GM18498 (cell line): ENCODE measurements at regions not wholly inside any gene's neighbourhood (a gene's known extent, or its start where the extent isn't known, plus 50 kb on each side); places are given as distances from the start of the nearest gene placed in this dataset.
"Not testable (repeated sequence)": the region's sequence is repeated elsewhere in the genome, so short reads cannot be mapped to it uniquely, and the experiment has no call there.

Source experiments
- ATAC-seq: cut with Tn5 transposase; IDR thresholded peaks from one replicate; pipeline ENCODE4 v1.9.1; 2021; ENCODE audit warnings: mild to moderate bottlenecking, moderate library complexity; ENCODE audit not compliant: unreplicated experiment

DNA sequence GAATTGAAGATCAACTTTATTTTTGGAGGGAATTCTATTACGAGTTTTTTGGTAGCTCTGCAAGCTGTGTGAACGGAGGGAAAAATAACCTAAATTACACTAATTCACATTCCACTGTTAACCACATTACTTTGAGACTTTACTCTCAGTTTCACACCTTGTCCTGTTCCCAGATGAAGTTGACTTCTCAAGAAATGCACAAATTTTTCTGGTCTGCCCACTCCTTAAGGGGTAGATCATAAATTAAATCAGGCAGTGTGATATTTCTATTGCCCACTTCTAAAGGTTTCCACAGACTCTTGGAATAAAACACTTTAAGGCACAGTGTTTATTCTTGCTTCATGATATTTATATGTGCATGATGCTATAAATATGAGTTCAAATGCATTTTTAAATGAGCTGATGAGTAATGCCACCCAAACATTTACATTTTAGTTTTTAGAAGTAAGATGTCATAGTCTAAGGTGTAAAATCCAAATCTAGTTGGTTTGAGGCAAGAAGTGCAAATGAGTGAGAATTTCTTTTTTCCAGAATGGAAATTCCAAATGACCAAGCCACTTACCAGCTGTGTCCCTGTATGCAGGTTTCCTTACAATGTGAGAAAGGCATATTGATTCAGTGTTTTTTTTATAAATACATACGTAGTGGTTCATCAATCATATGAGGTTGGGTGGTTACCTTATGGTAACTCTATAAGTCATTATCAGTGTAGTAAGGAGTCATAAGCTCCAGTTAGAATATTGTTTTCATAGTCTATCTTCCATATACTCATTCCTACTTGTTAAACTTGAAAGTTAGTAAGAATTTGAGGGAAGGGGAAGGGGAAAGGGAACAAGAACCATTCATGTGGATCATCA, 437.7 kb upstream of the MEF2C start:
- no peak for ATAC-seq

DNA sequence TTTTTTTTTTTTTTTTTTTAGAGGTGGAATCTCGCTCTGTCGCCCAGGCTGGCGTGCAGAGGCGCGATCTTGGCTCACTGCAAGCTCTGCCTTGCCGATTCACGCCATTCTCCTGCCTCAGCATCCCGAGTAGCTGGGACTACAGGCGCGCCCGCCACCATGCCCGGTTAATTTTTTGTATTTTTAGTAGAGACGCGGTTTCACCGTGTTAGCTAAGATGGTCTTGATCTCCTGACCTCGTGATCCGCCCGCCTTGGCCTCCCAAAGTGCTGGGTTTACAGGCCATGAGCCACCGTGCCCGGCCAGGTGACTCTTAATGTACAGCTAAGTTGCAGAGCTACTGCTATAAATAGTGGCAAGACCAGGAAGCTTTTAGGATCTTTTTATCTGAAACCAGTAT, 434.9 kb upstream of the MEF2C start:
- not testable (repeated sequence) for ATAC-seq

DNA sequence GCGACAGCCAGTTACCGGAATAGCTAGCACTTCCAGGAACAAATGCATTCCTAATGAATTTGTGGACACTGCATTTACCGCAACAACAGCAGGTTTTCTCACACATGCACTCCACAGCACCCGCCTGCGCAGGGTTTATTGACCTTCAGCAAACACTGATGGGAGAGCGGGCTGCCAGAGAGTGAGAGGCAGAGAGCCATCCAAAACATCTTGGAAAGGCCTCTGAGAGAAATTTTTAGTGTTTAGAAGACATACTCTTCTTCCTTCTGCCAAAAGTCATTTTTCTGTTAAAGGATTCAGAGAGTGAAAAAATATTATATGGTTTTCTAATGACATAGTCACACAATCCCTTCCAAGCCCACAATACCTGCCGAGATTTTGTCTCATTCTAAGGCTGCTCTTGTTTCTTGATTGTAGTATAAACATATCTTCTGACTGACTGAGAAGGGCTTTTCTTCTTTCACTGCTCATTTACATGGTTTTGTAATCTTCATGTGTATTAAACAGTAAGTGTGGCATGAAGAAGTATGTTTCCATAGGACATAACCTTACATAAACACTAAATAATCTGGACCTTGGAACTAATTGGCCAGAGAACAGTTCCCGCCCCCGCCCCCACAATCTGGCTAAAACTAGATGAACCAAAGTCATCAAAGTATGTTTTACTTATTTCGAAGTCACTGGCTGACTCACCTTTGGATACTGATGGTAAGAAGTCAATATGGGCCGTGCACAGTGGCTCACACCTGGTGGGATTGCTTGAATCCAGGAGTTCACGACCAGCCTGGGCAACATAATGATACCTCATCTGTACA, 432.5 kb upstream of the MEF2C start:
- no peak for ATAC-seq

DNA sequence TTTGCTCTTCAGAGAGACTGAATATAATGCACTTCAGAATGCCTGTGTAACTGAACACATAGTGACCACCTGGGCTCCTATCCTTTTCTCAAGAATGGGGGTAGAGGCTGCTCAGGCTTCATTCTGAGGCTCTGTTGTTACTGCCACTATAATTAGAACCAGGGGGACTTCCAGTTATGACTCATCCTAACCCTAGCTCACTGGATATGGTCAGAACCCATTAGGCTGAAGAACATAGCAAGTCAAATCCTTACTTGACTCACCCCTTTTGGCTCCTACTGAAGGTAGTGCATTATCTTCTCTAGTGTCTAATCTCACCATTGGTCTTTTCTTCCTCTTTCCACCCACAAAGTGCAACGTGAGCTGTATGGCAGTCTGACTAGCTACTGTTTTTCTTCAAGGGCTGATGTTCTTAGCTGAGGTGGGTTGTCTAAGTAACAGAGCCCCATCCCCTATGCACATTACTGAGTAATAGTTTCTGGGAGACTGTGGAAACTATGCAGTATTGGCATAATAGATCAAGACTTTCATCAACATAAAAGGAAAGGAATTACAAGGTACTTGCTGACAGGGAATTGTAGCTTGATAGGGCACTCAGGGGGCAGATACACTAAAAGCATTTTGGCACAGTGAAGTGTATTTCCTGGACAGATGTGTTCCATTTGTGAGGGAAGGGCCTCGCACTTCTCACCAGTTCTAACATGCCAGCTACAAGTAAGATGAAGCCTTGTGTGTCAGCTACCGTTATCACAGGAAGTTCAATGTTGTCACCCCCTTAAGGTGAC, 431.0 kb upstream of the MEF2C start:
- ATAC-seq = peak; percentile 96

DNA sequence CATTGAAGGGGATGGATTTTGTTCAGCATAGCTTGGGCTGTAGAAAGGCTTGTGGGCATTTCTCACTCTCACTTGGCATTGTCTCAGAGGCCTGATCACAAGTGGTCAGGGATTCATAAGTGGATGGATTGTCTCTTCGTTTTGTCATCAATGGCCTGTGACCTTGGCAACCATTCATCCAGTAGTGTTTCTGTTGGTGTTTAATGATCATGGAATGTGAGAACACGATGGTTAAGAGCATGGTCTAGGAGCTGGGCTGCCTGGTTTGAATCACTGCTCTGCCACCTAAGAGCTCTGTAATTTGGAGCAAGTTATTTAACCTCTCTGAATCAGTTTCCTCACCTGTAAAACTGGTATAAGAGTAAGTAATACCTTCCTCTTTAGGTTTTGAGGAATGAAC, 430.1 kb upstream of the MEF2C start:
- no peak for ATAC-seq

DNA sequence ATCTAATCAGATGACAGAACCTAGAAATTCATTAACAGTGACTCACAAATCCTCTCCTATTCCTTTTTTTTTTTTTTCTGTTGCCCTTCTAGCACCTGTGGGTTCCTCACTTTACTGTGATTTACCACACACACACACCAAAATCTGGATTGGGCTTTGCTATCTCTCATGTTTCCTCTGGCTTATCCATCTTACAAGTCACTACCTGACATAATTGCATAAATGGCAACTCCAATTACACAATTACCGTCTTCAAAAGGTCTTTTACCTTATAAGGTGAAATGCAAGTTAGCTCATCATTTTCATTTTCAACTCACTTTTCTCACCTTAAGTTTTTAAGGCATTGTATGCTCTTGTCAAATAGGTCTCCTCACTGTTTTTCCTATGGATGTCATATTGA, 426.3 kb upstream of the MEF2C start:
- no peak for ATAC-seq

DNA sequence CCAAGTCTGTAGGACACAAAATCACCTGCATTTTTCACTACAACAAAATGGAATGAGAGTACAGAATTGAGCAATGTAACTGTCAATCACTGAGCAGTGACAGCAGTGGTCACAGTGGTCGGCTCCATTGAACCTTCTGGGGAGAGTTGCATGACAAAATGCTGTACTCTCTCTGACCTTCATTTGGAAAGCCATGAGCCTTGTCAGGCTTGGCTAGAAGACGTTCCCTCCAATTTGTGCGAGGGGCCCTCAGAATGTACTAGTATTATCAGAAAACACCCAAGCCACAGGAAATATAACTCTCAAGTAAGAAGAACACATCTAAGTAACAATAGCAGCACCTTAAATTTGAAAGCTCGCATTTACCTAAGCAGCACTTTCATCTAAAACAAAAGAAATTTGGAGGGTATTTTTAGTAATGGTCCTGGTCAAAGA, 425.6 kb upstream of the MEF2C start:
- peak; percentile 90 for ATAC-seq

DNA sequence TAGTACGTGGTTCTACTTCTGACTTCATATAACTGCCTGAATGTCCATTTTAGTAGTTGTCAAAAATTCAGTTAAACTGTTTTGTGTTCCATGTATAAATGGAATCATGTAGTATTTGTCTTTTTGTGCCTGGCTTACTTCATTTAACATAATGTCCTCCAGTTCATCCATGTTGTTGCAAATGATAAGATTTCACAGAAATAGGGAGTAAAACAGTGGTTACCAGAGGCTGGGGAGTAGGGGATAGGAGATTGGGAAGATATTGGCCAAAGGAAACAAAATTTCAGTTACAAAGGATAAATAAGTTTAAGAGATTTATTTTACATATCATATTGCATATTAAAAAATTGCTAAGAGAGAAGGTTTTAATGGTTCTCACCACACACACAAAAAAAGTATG, 425.0 kb upstream of the MEF2C start:
- no peak for ATAC-seq

DNA sequence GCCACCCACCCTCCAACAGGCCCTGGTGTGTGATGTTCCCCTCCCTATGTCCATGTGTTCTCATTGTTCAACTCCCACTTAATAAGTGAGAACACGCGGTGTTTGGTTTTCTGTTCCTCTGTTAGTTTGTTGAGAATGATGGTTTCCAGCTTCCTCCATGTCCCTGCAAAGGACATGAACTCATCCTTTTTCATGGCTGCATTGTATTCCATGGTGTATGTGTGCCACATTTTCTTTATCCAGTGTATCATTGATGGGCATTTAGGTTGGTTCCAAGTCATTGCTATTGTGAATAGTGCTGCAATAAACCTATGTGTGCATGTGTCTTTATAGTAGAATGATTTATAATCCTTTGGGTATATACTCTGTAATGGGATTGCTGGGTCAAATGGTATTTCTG, 424.2 kb upstream of the MEF2C start:
- ATAC-seq = not testable (repeated sequence)

DNA sequence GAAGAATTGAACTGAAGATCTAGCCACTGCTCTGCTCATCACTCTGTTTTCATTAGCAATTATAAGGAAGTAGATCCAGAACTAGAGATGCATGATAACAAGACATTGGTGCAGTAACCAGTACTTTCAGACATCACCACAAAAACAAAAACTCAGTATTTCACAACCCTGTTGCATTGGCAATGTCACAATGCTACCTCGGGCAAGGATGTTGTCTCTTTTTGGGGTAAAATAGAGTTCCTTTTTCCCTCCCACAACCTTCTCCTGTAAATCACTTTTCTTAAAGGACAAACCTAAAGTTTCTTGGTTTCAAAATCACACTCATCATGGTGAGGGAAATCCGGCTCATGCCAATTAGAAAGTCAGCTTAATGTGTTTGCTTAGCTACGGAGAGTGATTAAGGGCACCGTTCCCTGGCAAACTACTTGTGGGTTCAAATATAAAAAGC, 420.1 kb upstream of the MEF2C start:
- peak; percentile 66 for ATAC-seq

DNA sequence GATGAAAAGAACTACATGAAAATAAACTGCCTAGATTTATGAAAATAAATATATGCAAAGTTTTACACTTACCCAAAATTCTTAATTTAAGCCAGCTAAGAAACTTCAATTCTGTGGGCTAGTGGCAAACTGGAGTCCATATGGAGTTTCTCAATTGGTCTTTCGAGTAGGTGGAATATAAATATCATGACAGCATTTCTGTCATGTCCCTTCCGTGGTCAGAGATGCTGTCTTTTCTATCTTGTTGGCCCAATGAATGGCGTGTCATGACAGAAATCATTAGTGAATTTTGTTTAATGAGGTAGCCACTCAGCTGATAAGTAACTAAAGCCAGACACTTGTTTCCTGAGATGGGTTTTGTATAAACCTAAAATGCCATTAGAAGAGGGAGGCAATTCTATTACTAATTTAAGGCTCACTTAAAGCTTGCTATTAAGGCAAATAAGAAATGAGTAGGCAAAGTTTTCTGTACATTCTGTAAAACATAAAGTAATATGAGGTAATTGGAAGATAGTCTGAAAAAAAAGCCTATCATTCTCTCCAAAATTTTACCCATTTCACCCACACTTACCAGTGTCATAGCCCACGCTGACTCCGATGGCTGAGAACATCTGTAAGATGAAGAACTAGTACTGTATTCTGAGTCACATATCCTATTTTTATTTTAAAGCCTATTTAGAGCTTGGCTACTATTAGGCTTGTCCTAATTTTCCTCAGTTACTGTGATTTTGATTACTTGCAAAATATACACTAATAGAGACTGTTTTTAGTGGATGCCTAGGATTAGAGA, 419.3 kb upstream of the MEF2C start:
- peak; percentile 41 for ATAC-seq

DNA sequence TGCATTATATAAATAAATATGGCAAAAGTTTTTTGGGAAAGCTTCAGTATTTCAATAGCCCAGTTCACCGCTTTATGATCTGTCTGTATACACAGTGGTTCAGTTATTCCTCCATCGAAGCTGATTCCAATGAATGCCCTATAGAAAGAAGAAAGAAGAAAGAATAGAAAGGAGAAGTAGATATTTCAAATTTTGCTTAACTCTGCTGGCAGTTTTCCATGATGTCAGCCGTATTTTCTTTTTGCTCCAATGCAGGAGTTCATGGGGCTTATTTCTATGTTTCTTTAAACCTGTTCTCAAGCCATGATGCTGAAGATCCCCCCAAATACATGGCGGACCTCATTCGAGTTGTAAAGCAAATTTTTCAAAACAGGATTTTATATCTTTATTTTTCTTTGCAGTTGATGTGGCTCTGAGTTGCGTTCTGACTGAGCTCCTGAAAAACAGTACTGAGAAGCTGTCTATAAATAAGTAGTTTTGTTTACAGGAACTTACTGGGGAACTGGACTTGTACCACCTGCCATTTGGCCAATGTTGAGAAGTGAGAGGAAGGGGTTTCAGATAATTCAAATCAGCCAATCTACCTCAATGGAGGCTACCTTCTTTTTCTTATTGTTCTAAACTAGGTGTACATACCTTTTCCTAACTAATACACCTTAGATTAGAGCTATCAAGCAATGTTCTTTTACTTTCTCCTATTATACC, 418.5 kb upstream of the MEF2C start:
- peak; percentile 68 for ATAC-seq

DNA sequence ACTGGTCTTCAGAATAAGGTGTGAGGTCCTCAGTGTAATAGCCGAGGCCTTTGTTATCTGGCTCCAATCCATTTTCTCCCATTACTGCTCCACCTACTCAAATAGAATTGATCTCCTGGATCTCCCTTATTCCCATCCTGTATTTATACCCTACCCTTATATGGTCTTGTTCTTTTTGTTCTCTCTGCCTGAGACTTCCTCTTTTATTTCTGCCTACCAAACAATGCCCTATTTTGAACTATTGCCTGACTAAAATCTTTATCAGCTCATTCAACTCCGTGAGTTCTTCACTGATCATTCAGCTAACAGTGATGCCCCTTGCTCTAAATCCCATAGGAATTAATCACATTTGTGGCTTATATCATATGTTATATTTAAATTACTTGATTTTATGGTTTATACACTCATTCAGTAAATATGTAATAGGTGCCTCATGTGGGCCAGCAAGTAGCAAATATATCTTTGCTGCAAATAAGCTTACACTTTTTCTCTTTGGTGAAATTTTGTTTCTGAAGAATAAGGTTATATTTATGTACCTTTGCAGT, 417.5 kb upstream of the MEF2C start:
- ATAC-seq = no peak

DNA sequence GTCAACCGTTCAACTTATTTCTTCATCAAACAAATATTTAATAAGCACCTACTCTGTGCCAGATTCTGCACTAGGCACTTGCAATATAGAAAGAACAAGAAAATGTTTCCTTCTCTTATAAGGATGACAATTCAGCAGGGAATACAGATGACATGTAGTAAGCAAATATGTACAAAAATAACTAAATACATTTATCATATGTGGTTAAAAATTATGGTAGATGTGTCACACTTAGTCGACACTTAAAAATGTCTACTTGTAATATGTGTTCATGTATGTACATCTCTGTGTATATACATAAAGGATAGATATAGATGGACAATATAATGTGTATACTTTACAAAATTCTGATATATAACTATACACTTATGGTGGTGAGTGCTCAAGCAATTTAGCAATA, 417.0 kb upstream of the MEF2C start:
- no peak for ATAC-seq

DNA sequence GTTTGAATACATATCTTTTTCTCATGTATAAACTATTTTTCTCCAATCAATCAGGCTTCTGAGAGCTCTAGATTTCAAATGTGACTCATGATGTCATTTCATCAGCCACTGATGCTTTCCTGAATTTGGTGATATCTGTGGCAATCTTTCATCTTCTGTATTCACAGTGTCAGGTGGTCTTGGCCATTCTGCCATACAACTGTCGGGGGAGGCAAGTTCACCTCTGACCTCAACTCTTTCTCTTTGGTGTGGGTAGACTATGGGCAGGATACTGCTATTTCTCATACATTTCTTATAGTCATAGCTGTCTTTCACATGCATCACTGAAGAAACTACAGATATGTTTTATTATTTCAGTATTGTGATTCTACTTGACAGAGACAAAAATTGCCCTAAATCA, 414.1 kb upstream of the MEF2C start:
- ATAC-seq = no peak

DNA sequence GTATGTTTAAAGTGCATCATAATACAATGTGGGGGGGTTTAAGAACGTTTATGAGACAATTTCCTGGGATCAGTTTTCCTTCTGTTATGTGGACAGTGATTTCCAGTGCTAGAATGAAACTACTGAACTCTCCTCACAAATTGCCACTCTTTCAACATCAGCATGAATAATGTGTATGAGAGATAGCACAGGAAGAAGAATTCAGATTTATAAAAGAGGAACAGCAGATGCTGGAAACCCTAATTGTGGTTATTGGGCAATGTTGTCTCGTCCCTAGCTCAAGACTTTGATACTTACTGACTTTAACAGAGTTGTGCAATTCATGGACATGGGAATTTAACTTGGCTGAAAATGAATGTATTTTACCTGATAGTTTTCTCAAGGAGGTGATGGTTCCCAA, 410.8 kb upstream of the MEF2C start:
- no peak for ATAC-seq

DNA sequence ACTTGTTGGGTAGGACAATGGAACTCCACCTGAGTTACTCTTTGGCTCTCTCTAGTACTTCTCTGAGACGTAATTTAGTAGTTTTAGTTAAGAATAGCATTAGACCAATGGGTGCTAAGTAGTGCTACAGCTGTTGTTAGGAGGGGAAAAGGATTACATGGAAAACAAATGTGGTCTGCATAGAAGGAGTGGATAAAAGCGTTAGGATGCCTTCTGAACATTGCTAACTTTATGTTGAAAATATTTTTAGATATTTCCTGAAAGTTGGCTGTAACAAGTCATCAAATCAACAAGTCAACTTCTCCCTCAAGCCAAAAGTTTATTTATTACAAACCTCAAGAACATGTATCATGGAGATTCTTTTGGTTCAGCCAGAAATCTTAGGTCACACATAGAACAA, 409.5 kb upstream of the MEF2C start:
- ATAC-seq = no peak

DNA sequence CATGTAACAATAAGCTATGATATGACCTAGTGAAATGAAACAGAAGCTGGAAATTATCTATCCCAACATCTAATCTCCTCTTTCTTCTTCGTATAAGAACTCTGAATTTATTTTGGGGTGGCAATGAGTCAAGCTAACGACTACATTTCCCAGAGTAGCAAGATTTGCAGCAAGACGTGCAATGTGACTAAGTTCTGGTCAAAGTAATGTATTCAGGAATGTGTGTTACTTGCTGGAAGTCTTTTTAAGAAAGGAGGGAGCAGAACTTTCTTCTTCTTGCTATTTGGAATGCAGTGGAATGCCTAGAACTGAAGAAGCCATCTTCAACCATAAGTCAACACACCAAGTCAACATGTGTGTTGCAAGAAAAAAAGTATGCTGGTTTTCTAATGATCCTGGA, 406.6 kb upstream of the MEF2C start:
- ATAC-seq = no peak

DNA sequence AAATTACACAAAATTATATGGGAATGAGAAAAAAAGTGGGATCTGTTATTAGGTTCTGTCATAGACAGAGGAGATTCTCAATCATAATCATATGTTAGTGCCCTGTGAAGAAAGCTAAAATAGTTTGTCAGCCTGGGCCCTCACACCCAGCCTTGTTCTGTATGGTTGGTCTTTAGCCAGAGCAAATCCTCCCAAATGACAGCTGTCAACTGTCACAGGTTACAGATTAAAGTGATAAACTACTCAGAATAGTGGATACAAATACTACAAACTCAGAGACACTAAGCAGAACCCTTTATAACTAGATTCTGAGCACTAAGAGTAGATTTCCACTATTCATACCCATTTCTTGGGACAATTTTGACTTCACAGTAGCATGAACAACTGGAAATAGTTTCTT, 405.0 kb upstream of the MEF2C start:
- no peak for ATAC-seq

DNA sequence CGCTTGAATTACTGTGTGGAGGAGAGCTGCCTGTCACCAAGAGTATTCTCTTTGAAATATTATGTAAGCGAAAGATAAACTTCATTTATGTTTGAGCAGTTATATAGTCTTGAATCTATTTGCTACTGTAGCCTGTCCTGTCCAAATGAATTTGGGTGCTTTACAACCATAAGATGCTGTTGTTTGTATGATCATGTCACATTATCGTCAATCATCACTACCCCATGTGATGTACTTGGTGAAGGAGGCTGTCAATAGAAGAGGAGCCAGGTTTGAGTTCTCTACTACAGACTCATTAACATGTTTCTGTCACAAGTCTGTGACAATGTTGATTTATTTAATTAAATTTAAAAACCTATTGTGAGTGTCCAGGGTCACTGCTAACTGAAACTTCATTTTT, 403.3 kb upstream of the MEF2C start:
- ATAC-seq = no peak
